ENCODE measurements at regions not wholly inside any gene's neighbourhood (a gene's known extent, or its start where the extent isn't known, plus 50 kb on each side); places are given as distances from the start of the nearest gene placed in this dataset.

GRCh38 chr5:38621840-38622437 is 65.5 kb upstream of the LIFR start:
- Histone ChIP-seq H3K9me3 (replicated peaks; ENCODE audit: control insufficient read depth, insufficient read depth, low read length) (no peaks in the 10 kb centered on the region), H3K9ac (replicated peaks; ENCODE audit: extremely low read depth, insufficient read depth, low read length) (no peak overlapping the region), H3K36me3 (ENCODE audit: control insufficient read depth in 2 of 2, extremely low read depth in 1 of 2, insufficient read depth in 2 of 2, low read length in 2 of 2) (no peaks in the 10 kb centered on the region), H3K9me1 (replicated peaks; ENCODE audit: control insufficient read depth, extremely low read depth, insufficient read depth, low read length) (no peaks in the 10 kb centered on the region), H3K4me2 (ENCODE audit: insufficient read depth, low read length) (no peak overlapping the region), H3K27ac (ENCODE audit: insufficient read depth, low read depth, low read length) (no peak overlapping the region), H3K4me3 (replicated peaks in 1 of 3; ENCODE audit: insufficient read depth in 1 of 3, low read depth in 1 of 3, low read length in 3 of 3) (no peak overlapping the region), H3K4me1 (ENCODE audit: control insufficient read depth, extremely low read depth, insufficient read depth, low read length) (no peaks in the 10 kb centered on the region), H2AFZ (ENCODE audit: low read depth, low read length) (no peak overlapping the region), H3K27me3 (ENCODE audit: control insufficient read depth in 2 of 2, insufficient read depth in 2 of 2, low read length in 2 of 2) (no peaks in the 10 kb centered on the region), H3K79me2 (ENCODE audit: control insufficient read depth, insufficient read depth, low read length) (no peaks in the 10 kb centered on the region), H4K20me1 (replicated peaks; ENCODE audit: control insufficient read depth, extremely low read depth, insufficient read depth, low read length) (no peaks in the 10 kb centered on the region)
- ChIA-PET POLR2A (no interaction called here), CTCF (interaction anchor here (1.0 to 1.1 kb wide), 2 partner anchors 12 to 23 kb away, joined by 3 to 4 read pairs; no protein-coding TSS in a partner anchor)
- dilution Hi-C loops (cut with MboI; ENCODE audit: extremely low pct_ligation_motif_present, low sequenced_read_pairs) (no loop called here), intact Hi-C loops (cut with micrococcal nuclease) (no loop called here)
- no peak for DNase-seq (ENCODE audit: low read depth, low spot score)
- TF ChIP-seq JUN (IDR thresholded peaks at IDR 0.05; ENCODE audit: borderline replicate concordance, insufficient read depth, insufficient read length, low read depth) (no peak), GATA2 (IDR thresholded peaks at IDR 0.05; ENCODE audit: insufficient read depth, insufficient read length, low read depth, low read length) (no peak), CTCF (IDR thresholded peaks at IDR 0.05; ENCODE audit: extremely low read depth in 1 of 2, insufficient read depth in 1 of 2, low read depth in 1 of 2, low read length in 2 of 2) (no peak), FOS (IDR thresholded peaks at IDR 0.05; ENCODE audit: borderline replicate concordance, insufficient read depth, low read length) (no peak), POLR2A (IDR thresholded peaks at IDR 0.05; ENCODE audit: low read depth, low read length) (no peak), EZH2 (IDR thresholded peaks at IDR 0.05; ENCODE audit: borderline replicate concordance, low read depth, low read length, severe bottlenecking) (no peak), MAX (IDR thresholded peaks at IDR 0.05; ENCODE audit: insufficient read depth, insufficient read length) (no peak), POLR2AphosphoS5 (IDR thresholded peaks at IDR 0.05; ENCODE audit: insufficient read depth, low read depth, low read length) (no peak), MYC (IDR thresholded peaks at IDR 0.05; ENCODE audit: low read depth, low read length) (no peak)
- no TSS peak for BruUV-seq (replicated peaks)
- no peak for FAIRE-seq
